SK-N-SH treated with all-trans-retinoic acid at 6 μM for 48 hours (cell line): ENCODE measurements at regions not wholly inside any gene's neighbourhood (a gene's known extent, or its start where the extent isn't known, plus 50 kb on each side); places are given as distances from the start of the nearest gene placed in this dataset.

Source experiments
- ATAC-seq: fragments of 200-7000 bp; cut with Tn5 transposase; 3 replicates; pipeline ENCODE4 v1.9.1; 2020; ENCODE audit warnings: mild to moderate bottlenecking, moderate library complexity
- ARNTL ChIP-seq: fragments of 450-650 bp; formaldehyde crosslinking; IDR thresholded peaks from 2 replicates; pipeline ENCODE4 v1.5.0; 2020; ENCODE audit warnings: low read depth, mild to moderate bottlenecking, moderate library complexity, borderline replicate concordance
- BACH2 ChIP-seq: fragments of 250-450 bp; sonication (Bioruptor Pico); IDR thresholded peaks from 2 replicates; pipeline ENCODE4 v1.9.0; 2021; ENCODE audit warnings: mild to moderate bottlenecking, borderline replicate concordance
- ESRRG ChIP-seq: fragments of 250-450 bp; sonication (Bioruptor Pico); IDR thresholded peaks from 2 replicates; pipeline ENCODE4 v1.6.1; 2021; ENCODE audit warnings: mild to moderate bottlenecking
- GLIS3 ChIP-seq: fragments of 250-450 bp; sonication (Bioruptor Pico); IDR thresholded peaks from 2 replicates; pipeline ENCODE4 v1.5.0; 2020; ENCODE audit warnings: mild to moderate bottlenecking, moderate library complexity
- ISL1 ChIP-seq: fragments of 250-450 bp; sonication (Bioruptor Pico); IDR thresholded peaks from 2 replicates; pipeline ENCODE4 v2.1.2; 2022; ENCODE audit warnings: mild to moderate bottlenecking, moderate library complexity
- OSR1 ChIP-seq: fragments of 250-450 bp; sonication (Bioruptor Pico); IDR thresholded peaks from 2 replicates; pipeline ENCODE4 v1.8.0; 2022; ENCODE audit warnings: moderate library complexity, mild to moderate bottlenecking, inconsistent platforms
- PPARA ChIP-seq: fragments of 250-450 bp; sonication (Bioruptor Pico); IDR thresholded peaks from 2 replicates; pipeline ENCODE4 v1.5.0; 2020; ENCODE audit warnings: mild to moderate bottlenecking, borderline replicate concordance
- RARB ChIP-seq: fragments of 250-450 bp; sonication (Bioruptor Pico); IDR thresholded peaks from 2 replicates; pipeline ENCODE4 v1.8.0; 2021; ENCODE audit warnings: mild to moderate bottlenecking, moderate library complexity
- SNAI2 ChIP-seq: fragments of 250-450 bp; sonication (Bioruptor Pico); IDR thresholded peaks from 2 replicates; pipeline ENCODE4 v1.5.0; 2020; ENCODE audit warnings: mild to moderate bottlenecking, moderate library complexity
- TCF4 ChIP-seq: fragments of 250-450 bp; sonication (Bioruptor Pico); IDR thresholded peaks from 2 replicates; pipeline ENCODE4 v1.8.0; 2021; ENCODE audit warnings: mild to moderate bottlenecking, moderate library complexity, borderline replicate concordance
- TOX ChIP-seq: fragments of 250-450 bp; sonication (Bioruptor Pico); IDR thresholded peaks from 2 replicates; pipeline ENCODE4 v1.8.0; 2021; ENCODE audit warnings: mild to moderate bottlenecking, moderate library complexity, borderline replicate concordance
- ZC3H10 ChIP-seq: fragments of 250-450 bp; sonication (Bioruptor Pico); IDR thresholded peaks from 2 replicates; pipeline ENCODE4 v1.5.1; 2021; ENCODE audit warnings: mild to moderate bottlenecking, moderate library complexity
- ZFP3 ChIP-seq: fragments of 250-450 bp; sonication (Bioruptor Pico); IDR thresholded peaks from 2 replicates; pipeline ENCODE4 v1.5.0; 2020; ENCODE audit warnings: mild to moderate bottlenecking, moderate library complexity
- ZFP30 ChIP-seq: fragments of 450-650 bp; formaldehyde crosslinking; IDR thresholded peaks from 2 replicates; pipeline ENCODE4 v1.5.0; 2022; ENCODE audit warnings: mild to moderate bottlenecking, moderate library complexity
- ZNF565 ChIP-seq: fragments of 450-650 bp; formaldehyde crosslinking; conservative IDR thresholded peaks from 2 replicates; pipeline ENCODE4 v1.5.0; 2020; ENCODE audit warnings: low read depth, mild to moderate bottlenecking, moderate library complexity
- ZNF70 ChIP-seq: fragments of 450-650 bp; formaldehyde crosslinking; IDR thresholded peaks from 2 replicates; pipeline ENCODE4 v1.5.0; 2020; ENCODE audit warnings: mild to moderate bottlenecking, moderate library complexity
- TF ChIP-seq, protein P1 (sequence below): fragments of 250-450 bp; sonication (Bioruptor Pico); IDR thresholded peaks from 2 replicates; pipeline ENCODE4 v1.5.1; 2021; ENCODE audit warnings: mild to moderate bottlenecking, moderate library complexity
- TF ChIP-seq, protein P2 (sequence below): fragments of 250-450 bp; sonication (Bioruptor Pico); IDR thresholded peaks from 2 replicates; pipeline ENCODE4 v1.8.0; 2021; ENCODE audit warnings: low read depth, mild to moderate bottlenecking, moderate library complexity, borderline replicate concordance
- TF ChIP-seq, protein P3 (sequence below): fragments of 250-450 bp; sonication (Bioruptor Pico); IDR thresholded peaks from 2 replicates; pipeline ENCODE4 v1.5.1; 2020; ENCODE audit warnings: low read depth, mild to moderate bottlenecking, moderate library complexity
- TF ChIP-seq, protein P4 (sequence below): fragments of 250-450 bp; sonication (Bioruptor Pico); IDR thresholded peaks from 2 replicates; pipeline ENCODE4 v1.8.0; 2020; ENCODE audit warnings: mild to moderate bottlenecking, moderate library complexity, borderline replicate concordance
- TF ChIP-seq, protein P5 (sequence below): fragments of 250-450 bp; sonication (Bioruptor Pico); IDR thresholded peaks from 2 replicates; pipeline ENCODE4 v1.5.0; 2020; ENCODE audit warnings: mild to moderate bottlenecking, moderate library complexity

DNA sequence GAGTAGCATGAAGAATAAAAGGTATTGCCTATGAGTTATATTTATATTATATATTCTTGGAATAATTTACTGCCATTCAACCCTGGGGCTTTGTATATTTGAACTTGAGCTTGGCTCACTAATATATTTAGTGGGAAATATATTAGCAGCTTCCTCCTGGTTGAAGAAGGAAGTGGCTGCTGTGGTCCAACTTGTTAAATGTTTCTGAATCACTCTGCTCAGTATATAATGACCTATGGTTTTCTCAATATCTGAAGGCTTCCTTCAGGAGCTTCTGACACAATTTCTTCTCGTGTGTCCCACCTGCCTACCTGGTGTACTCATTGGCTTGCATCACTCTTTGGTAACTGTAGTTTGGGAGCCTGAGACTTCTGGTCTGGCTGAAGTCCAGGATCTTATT is 646.4 kb downstream of the TBC1D4 start:
- ATAC-seq = no peak
- no peak for TF ChIP-seq GLIS3 (CRISPR knock-in tag)
- TF ChIP-seq ESRRG (CRISPR knock-in tag) = no peak
- TF ChIP-seq RARB = no peak
- TF ChIP-seq, protein P1, sequence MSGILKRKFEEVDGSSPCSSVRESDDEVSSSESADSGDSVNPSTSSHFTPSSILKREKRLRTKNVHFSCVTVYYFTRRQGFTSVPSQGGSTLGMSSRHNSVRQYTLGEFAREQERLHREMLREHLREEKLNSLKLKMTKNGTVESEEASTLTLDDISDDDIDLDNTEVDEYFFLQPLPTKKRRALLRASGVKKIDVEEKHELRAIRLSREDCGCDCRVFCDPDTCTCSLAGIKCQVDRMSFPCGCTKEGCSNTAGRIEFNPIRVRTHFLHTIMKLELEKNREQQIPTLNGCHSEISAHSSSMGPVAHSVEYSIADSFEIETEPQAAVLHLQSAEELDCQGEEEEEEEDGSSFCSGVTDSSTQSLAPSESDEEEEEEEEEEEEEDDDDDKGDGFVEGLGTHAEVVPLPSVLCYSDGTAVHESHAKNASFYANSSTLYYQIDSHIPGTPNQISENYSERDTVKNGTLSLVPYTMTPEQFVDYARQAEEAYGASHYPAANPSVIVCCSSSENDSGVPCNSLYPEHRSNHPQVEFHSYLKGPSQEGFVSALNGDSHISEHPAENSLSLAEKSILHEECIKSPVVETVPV = no peak
- TF ChIP-seq TOX (CRISPR knock-in tag) = no peak
- TF ChIP-seq OSR1 = no peak
- TF ChIP-seq ZFP3 (CRISPR knock-in tag) = no peak
- TF ChIP-seq BACH2 (CRISPR knock-in tag) = no peak
- no peak for TF ChIP-seq ZNF565
- TF ChIP-seq SNAI2 = no peak
- TF ChIP-seq TCF4 (CRISPR knock-in tag) = no peak
- TF ChIP-seq, protein P2, sequence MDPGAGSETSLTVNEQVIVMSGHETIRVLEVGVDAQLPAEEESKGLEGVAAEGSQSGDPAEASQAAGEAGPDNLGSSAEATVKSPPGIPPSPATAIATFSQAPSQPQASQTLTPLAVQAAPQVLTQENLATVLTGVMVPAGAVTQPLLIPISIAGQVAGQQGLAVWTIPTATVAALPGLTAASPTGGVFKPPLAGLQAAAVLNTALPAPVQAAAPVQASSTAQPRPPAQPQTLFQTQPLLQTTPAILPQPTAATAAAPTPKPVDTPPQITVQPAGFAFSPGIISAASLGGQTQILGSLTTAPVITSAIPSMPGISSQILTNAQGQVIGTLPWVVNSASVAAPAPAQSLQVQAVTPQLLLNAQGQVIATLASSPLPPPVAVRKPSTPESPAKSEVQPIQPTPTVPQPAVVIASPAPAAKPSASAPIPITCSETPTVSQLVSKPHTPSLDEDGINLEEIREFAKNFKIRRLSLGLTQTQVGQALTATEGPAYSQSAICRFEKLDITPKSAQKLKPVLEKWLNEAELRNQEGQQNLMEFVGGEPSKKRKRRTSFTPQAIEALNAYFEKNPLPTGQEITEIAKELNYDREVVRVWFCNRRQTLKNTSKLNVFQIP (CRISPR knock-in tag) = no peak
- TF ChIP-seq, protein P3, sequence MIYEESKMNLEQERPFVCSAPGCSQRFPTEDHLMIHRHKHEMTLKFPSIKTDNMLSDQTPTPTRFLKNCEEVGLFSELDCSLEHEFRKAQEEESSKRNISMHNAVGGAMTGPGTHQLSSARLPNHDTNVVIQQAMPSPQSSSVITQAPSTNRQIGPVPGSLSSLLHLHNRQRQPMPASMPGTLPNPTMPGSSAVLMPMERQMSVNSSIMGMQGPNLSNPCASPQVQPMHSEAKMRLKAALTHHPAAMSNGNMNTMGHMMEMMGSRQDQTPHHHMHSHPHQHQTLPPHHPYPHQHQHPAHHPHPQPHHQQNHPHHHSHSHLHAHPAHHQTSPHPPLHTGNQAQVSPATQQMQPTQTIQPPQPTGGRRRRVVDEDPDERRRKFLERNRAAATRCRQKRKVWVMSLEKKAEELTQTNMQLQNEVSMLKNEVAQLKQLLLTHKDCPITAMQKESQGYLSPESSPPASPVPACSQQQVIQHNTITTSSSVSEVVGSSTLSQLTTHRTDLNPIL (CRISPR knock-in tag) = no peak
- no peak for TF ChIP-seq PPARA (CRISPR knock-in tag)
- TF ChIP-seq, protein P4, sequence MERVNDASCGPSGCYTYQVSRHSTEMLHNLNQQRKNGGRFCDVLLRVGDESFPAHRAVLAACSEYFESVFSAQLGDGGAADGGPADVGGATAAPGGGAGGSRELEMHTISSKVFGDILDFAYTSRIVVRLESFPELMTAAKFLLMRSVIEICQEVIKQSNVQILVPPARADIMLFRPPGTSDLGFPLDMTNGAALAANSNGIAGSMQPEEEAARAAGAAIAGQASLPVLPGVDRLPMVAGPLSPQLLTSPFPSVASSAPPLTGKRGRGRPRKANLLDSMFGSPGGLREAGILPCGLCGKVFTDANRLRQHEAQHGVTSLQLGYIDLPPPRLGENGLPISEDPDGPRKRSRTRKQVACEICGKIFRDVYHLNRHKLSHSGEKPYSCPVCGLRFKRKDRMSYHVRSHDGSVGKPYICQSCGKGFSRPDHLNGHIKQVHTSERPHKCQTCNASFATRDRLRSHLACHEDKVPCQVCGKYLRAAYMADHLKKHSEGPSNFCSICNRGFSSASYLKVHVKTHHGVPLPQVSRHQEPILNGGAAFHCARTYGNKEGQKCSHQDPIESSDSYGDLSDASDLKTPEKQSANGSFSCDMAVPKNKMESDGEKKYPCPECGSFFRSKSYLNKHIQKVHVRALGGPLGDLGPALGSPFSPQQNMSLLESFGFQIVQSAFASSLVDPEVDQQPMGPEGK (CRISPR knock-in tag) = no peak
- no peak for TF ChIP-seq ZC3H10 (CRISPR knock-in tag)
- TF ChIP-seq, protein P5, sequence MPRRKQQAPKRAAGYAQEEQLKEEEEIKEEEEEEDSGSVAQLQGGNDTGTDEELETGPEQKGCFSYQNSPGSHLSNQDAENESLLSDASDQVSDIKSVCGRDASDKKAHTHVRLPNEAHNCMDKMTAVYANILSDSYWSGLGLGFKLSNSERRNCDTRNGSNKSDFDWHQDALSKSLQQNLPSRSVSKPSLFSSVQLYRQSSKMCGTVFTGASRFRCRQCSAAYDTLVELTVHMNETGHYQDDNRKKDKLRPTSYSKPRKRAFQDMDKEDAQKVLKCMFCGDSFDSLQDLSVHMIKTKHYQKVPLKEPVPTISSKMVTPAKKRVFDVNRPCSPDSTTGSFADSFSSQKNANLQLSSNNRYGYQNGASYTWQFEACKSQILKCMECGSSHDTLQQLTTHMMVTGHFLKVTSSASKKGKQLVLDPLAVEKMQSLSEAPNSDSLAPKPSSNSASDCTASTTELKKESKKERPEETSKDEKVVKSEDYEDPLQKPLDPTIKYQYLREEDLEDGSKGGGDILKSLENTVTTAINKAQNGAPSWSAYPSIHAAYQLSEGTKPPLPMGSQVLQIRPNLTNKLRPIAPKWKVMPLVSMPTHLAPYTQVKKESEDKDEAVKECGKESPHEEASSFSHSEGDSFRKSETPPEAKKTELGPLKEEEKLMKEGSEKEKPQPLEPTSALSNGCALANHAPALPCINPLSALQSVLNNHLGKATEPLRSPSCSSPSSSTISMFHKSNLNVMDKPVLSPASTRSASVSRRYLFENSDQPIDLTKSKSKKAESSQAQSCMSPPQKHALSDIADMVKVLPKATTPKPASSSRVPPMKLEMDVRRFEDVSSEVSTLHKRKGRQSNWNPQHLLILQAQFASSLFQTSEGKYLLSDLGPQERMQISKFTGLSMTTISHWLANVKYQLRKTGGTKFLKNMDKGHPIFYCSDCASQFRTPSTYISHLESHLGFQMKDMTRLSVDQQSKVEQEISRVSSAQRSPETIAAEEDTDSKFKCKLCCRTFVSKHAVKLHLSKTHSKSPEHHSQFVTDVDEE (CRISPR knock-in tag) = no peak

DNA sequence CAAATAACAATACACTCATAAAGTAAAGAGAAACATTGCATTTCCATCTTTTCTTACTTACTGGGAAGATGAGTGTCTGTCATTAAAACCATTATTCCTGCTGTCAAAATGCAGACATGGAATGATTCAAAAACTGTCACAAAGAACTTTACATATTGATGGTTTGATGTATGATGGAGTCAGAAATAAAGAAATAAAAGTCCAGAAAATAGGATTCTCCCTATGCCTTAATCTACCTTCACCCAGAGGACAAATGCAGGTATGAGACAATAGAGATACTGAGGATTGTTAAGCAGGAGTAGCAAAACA is 656.1 kb downstream of the TBC1D4 start:
- ATAC-seq = no peak
- no peak for TF ChIP-seq SNAI2
- no peak for TF ChIP-seq ZNF70 (CRISPR knock-in tag)
- peak; percentile 2; the same call in 1 of the 2 replicates for TF ChIP-seq ISL1 (CRISPR knock-in tag)
- no peak for TF ChIP-seq ZC3H10 (CRISPR knock-in tag)

DNA sequence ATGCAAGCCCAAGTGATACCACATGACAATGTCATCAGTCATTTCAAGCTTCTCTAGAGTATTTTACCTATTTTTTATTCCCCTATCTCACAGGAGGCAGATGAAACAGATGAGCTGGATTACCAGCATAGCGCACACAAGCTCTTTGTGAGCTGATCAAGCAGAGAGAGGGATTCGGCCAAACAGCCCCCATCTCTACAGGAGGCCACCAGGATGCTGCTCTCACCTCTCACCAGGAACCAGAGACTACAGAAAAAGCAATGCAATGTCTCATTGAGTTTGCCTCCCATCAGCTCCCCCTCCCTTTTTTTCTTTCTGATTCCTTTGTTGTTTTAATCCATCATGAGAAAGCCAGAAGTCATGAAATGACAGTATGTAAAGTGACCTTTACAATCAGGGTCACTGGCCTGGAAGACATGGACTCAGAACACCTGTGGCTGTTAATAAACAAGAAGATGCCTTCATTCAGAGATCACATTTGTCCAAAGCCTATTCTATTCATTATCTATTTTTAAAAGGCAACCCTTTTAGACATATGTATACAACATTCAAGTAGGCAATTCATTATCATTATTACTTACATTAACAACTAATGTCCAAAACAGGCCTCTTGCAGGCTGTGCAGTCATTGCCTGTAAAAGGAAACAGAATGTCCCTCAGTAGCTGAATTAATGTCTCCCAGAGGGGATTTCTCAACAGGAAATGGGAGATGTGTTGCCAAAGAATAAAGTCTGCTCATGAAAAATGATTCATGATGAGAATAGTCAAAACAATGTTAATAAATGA is 656.6 kb downstream of the TBC1D4 start:
- ATAC-seq = no peak; the same call in 1 of the 3 replicates

DNA sequence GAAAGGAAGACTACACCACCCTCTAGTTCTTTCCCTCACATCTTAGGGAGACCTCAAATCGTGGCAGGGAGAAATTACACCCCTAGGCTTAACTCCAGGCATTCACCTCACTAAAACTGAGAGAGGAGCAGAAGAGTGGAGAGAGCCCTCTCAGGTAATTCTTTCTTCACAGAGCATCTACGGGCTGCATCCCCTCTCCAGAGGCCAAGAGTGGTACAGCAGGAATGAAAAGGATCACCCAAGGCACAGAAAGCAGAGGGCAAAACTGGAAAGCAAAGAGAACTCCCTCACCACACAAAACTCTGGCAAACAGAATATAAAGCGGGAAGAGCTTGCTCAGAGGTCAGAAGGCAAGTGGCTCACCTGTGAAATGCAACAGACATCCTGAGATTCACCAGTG is 661.2 kb downstream of the TBC1D4 start:
- ATAC-seq = no peak
- TF ChIP-seq ESRRG (CRISPR knock-in tag) (no peak), BACH2 (CRISPR knock-in tag) (no peak), ISL1 (CRISPR knock-in tag) (no peak), ZC3H10 (CRISPR knock-in tag) (no peak), ZNF70 (CRISPR knock-in tag) (no peak), RARB (no peak), PPARA (CRISPR knock-in tag) (no peak), OSR1 (no peak), ZNF565 (no peak), ARNTL (CRISPR knock-in tag) (no peak), TCF4 (CRISPR knock-in tag) (no peak), ZFP30 (CRISPR knock-in tag) (no peak)
- TF ChIP-seq, protein P1 = no peak
- TF ChIP-seq, protein P5 (CRISPR knock-in tag) = no peak

More for the DNA sequence above, 656.6 kb downstream of the TBC1D4 start:
- TF ChIP-seq PPARA (CRISPR knock-in tag) (no peak), ISL1 (CRISPR knock-in tag) (0 out of 2 replicates have a peak, but pooled peaks have one; percentile 25)
- TF ChIP-seq, all 23 proteins: peak for 1
